ENCODE measurements at regions not wholly inside any gene's neighbourhood (a gene's known extent, or its start where the extent isn't known, plus 50 kb on each side); places are given as distances from the start of the nearest gene placed in this dataset.

DNA sequence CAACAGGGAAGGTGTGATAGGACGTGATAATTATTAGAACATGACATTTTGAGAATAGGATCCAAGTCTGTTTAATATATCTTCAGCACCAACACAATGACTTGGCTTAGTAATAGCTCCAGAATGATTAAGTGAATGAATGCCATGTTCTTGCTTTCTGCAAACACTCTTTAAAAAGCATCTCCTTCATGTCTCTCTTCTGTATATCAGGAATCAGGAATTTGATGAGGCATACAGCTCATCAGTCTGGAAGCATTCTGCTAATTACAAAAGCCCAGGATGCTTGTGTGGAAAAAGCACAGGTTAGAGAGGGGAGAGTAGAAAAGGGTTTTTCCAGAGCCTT, 113.0 kb upstream of the ZNF648 start:
- FAIRE-seq, result no peak

DNA sequence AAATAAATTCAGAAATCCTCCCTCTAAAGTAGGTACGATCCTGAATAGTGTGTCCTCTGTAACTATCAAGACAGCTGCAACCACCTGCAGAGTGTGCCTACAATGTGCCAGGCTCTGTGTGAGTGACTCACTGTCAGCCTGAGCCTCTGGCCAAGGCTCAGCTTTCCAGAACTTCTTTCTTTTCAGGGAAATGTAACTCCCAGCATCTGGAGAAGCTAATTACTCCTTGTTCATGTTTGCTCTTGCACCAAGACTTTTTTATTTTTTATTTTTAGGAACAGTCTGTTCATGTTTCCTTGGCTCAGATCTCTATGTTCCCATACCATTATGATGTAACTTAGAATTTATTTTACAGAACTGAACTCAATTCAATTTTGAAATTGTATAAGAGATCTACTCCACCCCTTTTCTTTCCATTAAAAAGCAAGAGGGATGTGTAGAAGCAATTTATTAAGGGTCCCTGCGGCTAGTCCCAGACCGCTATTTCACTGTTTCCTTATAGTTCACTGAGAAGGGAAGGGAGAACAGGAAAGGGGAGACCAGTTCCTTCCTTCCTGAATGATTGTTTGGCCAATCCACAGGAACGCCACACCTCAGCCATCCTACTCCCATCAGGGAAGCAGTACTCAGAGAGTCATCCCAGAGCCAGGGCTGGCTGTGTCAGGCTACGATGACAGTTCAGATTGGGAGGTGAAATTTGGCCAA, 112.4 kb upstream of the ZNF648 start:
- Histone ChIP-seq H3K9me3 (ENCODE audit: control insufficient read depth, low read depth, low read length) (no peaks in the 10 kb centered on the region), H3K4me2 (ENCODE audit: control insufficient read depth, extremely low read depth, insufficient read depth, low read depth, low read length) (peak overlapping the region; percentile 71), H3K9ac (ENCODE audit: control insufficient read depth, extremely low read depth, insufficient read depth, low read length) (no peak overlapping the region), H3K4me1 (ENCODE audit: control insufficient read depth, extremely low read depth, insufficient read depth, low read length) (peaks cover 26% of the 10 kb centered on the region), H3K79me2 (ENCODE audit: control insufficient read depth, insufficient read depth, low read length) (no peaks in the 10 kb centered on the region), H3K9me1 (ENCODE audit: control insufficient read depth, extremely low read depth, insufficient read depth, low read length) (no peaks in the 10 kb centered on the region), H3K4me3 (ENCODE audit: control insufficient read depth in 2 of 3, extremely low read depth in 1 of 3, insufficient read depth in 2 of 3, low read depth in 1 of 3, low read length in 3 of 3) (peak overlapping the region in 1 of 3 experiments; percentile 16), H4K20me1 (ENCODE audit: control insufficient read depth, extremely low read depth, insufficient read depth, low read length) (no peaks in the 10 kb centered on the region), H3K36me3 (ENCODE audit: control insufficient read depth in 2 of 2, extremely low read depth in 1 of 2, insufficient read depth in 2 of 2, low read length in 2 of 2) (no peaks in the 10 kb centered on the region), H3K27me3 (ENCODE audit: control insufficient read depth, extremely low read depth, insufficient read depth, low read length) (no peaks in the 10 kb centered on the region), H3K27ac (ENCODE audit: control insufficient read depth, insufficient read depth, low read length) (peak overlapping the region; percentile 51), H2AFZ (ENCODE audit: control insufficient read depth, low read length) (peak overlapping the region; percentile 1)
- dilution Hi-C loops (cut with MboI; ENCODE audit: extremely low pct_ligation_motif_present, low sequenced_read_pairs), result no loop called here
- TF ChIP-seq EZH2 (IDR thresholded peaks at IDR 0.05; ENCODE audit: low read length), result no peak
- TF ChIP-seq, protein P1, sequence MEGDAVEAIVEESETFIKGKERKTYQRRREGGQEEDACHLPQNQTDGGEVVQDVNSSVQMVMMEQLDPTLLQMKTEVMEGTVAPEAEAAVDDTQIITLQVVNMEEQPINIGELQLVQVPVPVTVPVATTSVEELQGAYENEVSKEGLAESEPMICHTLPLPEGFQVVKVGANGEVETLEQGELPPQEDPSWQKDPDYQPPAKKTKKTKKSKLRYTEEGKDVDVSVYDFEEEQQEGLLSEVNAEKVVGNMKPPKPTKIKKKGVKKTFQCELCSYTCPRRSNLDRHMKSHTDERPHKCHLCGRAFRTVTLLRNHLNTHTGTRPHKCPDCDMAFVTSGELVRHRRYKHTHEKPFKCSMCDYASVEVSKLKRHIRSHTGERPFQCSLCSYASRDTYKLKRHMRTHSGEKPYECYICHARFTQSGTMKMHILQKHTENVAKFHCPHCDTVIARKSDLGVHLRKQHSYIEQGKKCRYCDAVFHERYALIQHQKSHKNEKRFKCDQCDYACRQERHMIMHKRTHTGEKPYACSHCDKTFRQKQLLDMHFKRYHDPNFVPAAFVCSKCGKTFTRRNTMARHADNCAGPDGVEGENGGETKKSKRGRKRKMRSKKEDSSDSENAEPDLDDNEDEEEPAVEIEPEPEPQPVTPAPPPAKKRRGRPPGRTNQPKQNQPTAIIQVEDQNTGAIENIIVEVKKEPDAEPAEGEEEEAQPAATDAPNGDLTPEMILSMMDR (optimal IDR thresholded peaks at IDR 0.05 in 1 of 3, IDR thresholded peaks at IDR 0.05 in 1 of 3, conservative IDR thresholded peaks at IDR 0.05 in 1 of 3; ENCODE audit: extremely low read depth in 1 of 3, insufficient read depth in 2 of 3, low read length in 3 of 3), result no peak
- FAIRE-seq (peak; percentile 92), DNase-seq (ENCODE audit: low read depth, low spot score) (no peak)

More for the DNA sequence above, 113.0 kb upstream of the ZNF648 start:
- H3K9ac ChIP-seq (ENCODE audit: control insufficient read depth, extremely low read depth, insufficient read depth, low read length), result no peak overlapping the region
- H4K20me1 ChIP-seq (ENCODE audit: control insufficient read depth, extremely low read depth, insufficient read depth, low read length), result no peaks in the 10 kb centered on the region
- H3K4me3 ChIP-seq (ENCODE audit: control insufficient read depth in 2 of 3, extremely low read depth in 1 of 3, insufficient read depth in 2 of 3, low read depth in 1 of 3, low read length in 3 of 3), result no peak overlapping the region
- H3K9me1 ChIP-seq (ENCODE audit: control insufficient read depth, extremely low read depth, insufficient read depth, low read length), result no peaks in the 10 kb centered on the region
- peak overlapping the region; percentile 71 for H3K4me2 ChIP-seq (ENCODE audit: control insufficient read depth, extremely low read depth, insufficient read depth, low read depth, low read length)
- dilution Hi-C loops (cut with MboI; ENCODE audit: extremely low pct_ligation_motif_present, low sequenced_read_pairs), result no loop called here
- H2AFZ ChIP-seq (ENCODE audit: control insufficient read depth, low read length), result peak overlapping the region; percentile 1
- H3K9me3 ChIP-seq (ENCODE audit: control insufficient read depth, low read depth, low read length), result no peaks in the 10 kb centered on the region
- peak overlapping the region; percentile 62 for H3K27ac ChIP-seq (ENCODE audit: control insufficient read depth, insufficient read depth, low read length)
- no peak for DNase-seq (ENCODE audit: low read depth, low spot score)
- H3K79me2 ChIP-seq (ENCODE audit: control insufficient read depth, insufficient read depth, low read length), result no peaks in the 10 kb centered on the region
- H3K36me3 ChIP-seq (ENCODE audit: control insufficient read depth in 2 of 2, extremely low read depth in 1 of 2, insufficient read depth in 2 of 2, low read length in 2 of 2), result no peaks in the 10 kb centered on the region
- H3K27me3 ChIP-seq (ENCODE audit: control insufficient read depth, extremely low read depth, insufficient read depth, low read length), result no peaks in the 10 kb centered on the region
- TF ChIP-seq, protein P1 (optimal IDR thresholded peaks at IDR 0.05 in 1 of 3, IDR thresholded peaks at IDR 0.05 in 1 of 3, conservative IDR thresholded peaks at IDR 0.05 in 1 of 3; ENCODE audit: extremely low read depth in 1 of 3, insufficient read depth in 2 of 3, low read length in 3 of 3), result no peak
- TF ChIP-seq EZH2 (IDR thresholded peaks at IDR 0.05; ENCODE audit: low read length), result no peak
- peaks cover 26% of the 10 kb centered on the region for H3K4me1 ChIP-seq (ENCODE audit: control insufficient read depth, extremely low read depth, insufficient read depth, low read length)

All from keratinocyte (primary cell).